ENCODE measurements at regions not wholly inside any gene's neighbourhood (a gene's known extent, or its start where the extent isn't known, plus 50 kb on each side); places are given as distances from the start of the nearest gene placed in this dataset.

GRCh38 chr12:84601483-84601882, 311.1 kb downstream of the SLC6A15 start:
- POLR2A ChIA-PET = no interaction called here
- no peak for DNase-seq (ENCODE audit: extremely low spot score)
- TF ChIP-seq LEF1 (IDR thresholded peaks at IDR 0.05; ENCODE audit: borderline replicate concordance) (no peak), SP1 (IDR thresholded peaks at IDR 0.05) (no peak), FOXM1 (IDR thresholded peaks at IDR 0.05; ENCODE audit: borderline replicate concordance) (no peak), PKNOX1 (IDR thresholded peaks at IDR 0.05) (no peak)
- CTCF ChIA-PET = no interaction called here

- DNase-seq (ENCODE audit: extremely low spot score) = peak; percentile 15
- TF ChIP-seq ELF4 (IDR thresholded peaks at IDR 0.05) (no peak), PKNOX1 (IDR thresholded peaks at IDR 0.05) (peak; percentile 78), TARDBP (IDR thresholded peaks at IDR 0.05) (no peak), CTBP1 (IDR thresholded peaks at IDR 0.05; ENCODE audit: borderline replicate concordance) (peak; percentile 34; the same call in 1 of the 2 replicates)
- ChIA-PET CTCF (no interaction called here), POLR2A (no interaction called here)
Measured at GRCh38 chr12:84599539-84599938, 313.1 kb downstream of the SLC6A15 start.

- TF ChIP-seq FOXA1 (IDR thresholded peaks at IDR 0.05) (no peak), CTBP1 (IDR thresholded peaks at IDR 0.05; ENCODE audit: borderline replicate concordance) (no peak), PKNOX1 (IDR thresholded peaks at IDR 0.05) (no peak), ZNF384 (IDR thresholded peaks at IDR 0.05) (no peak), NFRKB (IDR thresholded peaks at IDR 0.05) (no peak), SP1 (IDR thresholded peaks at IDR 0.05) (no peak), L3MBTL2 (conservative IDR thresholded peaks at IDR 0.05) (no peak), ARNT (IDR thresholded peaks at IDR 0.05) (no peak), TARDBP (IDR thresholded peaks at IDR 0.05) (no peak), SUZ12 (IDR thresholded peaks at IDR 0.05) (no peak)
- CTCF ChIA-PET = no interaction called here
- POLR2A ChIA-PET = no interaction called here
- DNase-seq (ENCODE audit: extremely low spot score) = no peak
Measured at GRCh38 chr12:84596266-84596665, 316.3 kb downstream of the SLC6A15 start.

GRCh38 chr12:84594157-84594556, 318.4 kb downstream of the SLC6A15 start:
- TF ChIP-seq HDGF (IDR thresholded peaks at IDR 0.05; ENCODE audit: borderline replicate concordance) = no peak
- TF ChIP-seq TARDBP (IDR thresholded peaks at IDR 0.05) = no peak
- no peak for TF ChIP-seq FOXA1 (IDR thresholded peaks at IDR 0.05)
- no peak for TF ChIP-seq ZNF384 (IDR thresholded peaks at IDR 0.05)
- TF ChIP-seq FOXM1 (IDR thresholded peaks at IDR 0.05; ENCODE audit: borderline replicate concordance) = no peak
- no peak for TF ChIP-seq PKNOX1 (IDR thresholded peaks at IDR 0.05)
- no peak for TF ChIP-seq BHLHE40 (IDR thresholded peaks at IDR 0.05; ENCODE audit: borderline replicate concordance)
- no peak for TF ChIP-seq NFRKB (IDR thresholded peaks at IDR 0.05)
- TF ChIP-seq SP1 (IDR thresholded peaks at IDR 0.05) = no peak
- TF ChIP-seq FOXK2 (IDR thresholded peaks at IDR 0.05) = no peak
- no peak for TF ChIP-seq ARNT (IDR thresholded peaks at IDR 0.05)
- TF ChIP-seq LEF1 (IDR thresholded peaks at IDR 0.05; ENCODE audit: borderline replicate concordance) = no peak
- TF ChIP-seq CTBP1 (IDR thresholded peaks at IDR 0.05; ENCODE audit: borderline replicate concordance) = no peak
- TF ChIP-seq SUZ12 (IDR thresholded peaks at IDR 0.05) = no peak
- TF ChIP-seq L3MBTL2 (conservative IDR thresholded peaks at IDR 0.05) = no peak
- no peak for TF ChIP-seq ELF4 (IDR thresholded peaks at IDR 0.05)
- ChIA-PET CTCF (no interaction called here), POLR2A (no interaction called here)
- no peak for DNase-seq (ENCODE audit: extremely low spot score)

GRCh38 chr12:84585776-84586395, 326.7 kb downstream of the SLC6A15 start:
- DNase-seq (ENCODE audit: extremely low spot score) = no peak
- ChIA-PET CTCF (no interaction called here), POLR2A (no interaction called here)
- TF ChIP-seq HDGF (IDR thresholded peaks at IDR 0.05; ENCODE audit: borderline replicate concordance) (no peak), BHLHE40 (IDR thresholded peaks at IDR 0.05; ENCODE audit: borderline replicate concordance) (no peak), LEF1 (IDR thresholded peaks at IDR 0.05; ENCODE audit: borderline replicate concordance) (no peak), SP1 (IDR thresholded peaks at IDR 0.05) (no peak), ARNT (IDR thresholded peaks at IDR 0.05) (no peak), FOXM1 (IDR thresholded peaks at IDR 0.05; ENCODE audit: borderline replicate concordance) (no peak), CTBP1 (IDR thresholded peaks at IDR 0.05; ENCODE audit: borderline replicate concordance) (no peak), FOXA1 (IDR thresholded peaks at IDR 0.05) (no peak), FOXK2 (IDR thresholded peaks at IDR 0.05) (no peak), ZNF384 (IDR thresholded peaks at IDR 0.05) (no peak)

GRCh38 chr12:84572196-84572595, 340.4 kb downstream of the SLC6A15 start:
- POLR2A ChIA-PET = no interaction called here
- DNase-seq (ENCODE audit: extremely low spot score) = no peak
- CTCF ChIA-PET = no interaction called here
- TF ChIP-seq FOXK2 (IDR thresholded peaks at IDR 0.05) (no peak), ZNF384 (IDR thresholded peaks at IDR 0.05) (no peak), TARDBP (IDR thresholded peaks at IDR 0.05) (no peak), ARNT (IDR thresholded peaks at IDR 0.05) (no peak), FOXM1 (IDR thresholded peaks at IDR 0.05; ENCODE audit: borderline replicate concordance) (no peak), HDGF (IDR thresholded peaks at IDR 0.05; ENCODE audit: borderline replicate concordance) (no peak), LEF1 (IDR thresholded peaks at IDR 0.05; ENCODE audit: borderline replicate concordance) (no peak)
